ENCODE measurements at regions not wholly inside any gene's neighbourhood (a gene's known extent, or its start where the extent isn't known, plus 50 kb on each side); places are given as distances from the start of the nearest gene placed in this dataset.
"Not testable (repeated sequence)": the region's sequence is repeated elsewhere in the genome, so short reads cannot be mapped to it uniquely, and the experiment has no call there.

- H3K4me3 ChIP-seq: no peak overlapping the region
- 86 to 94% (median 91%) methylated on average over 11 of the region's 11 CpGs for WGBS, 3 donors
- no peaks in the 10 kb centered on the region for H3K9me3 ChIP-seq
- no peaks in the 10 kb centered on the region for H3K4me1 ChIP-seq (ENCODE audit: insufficient read depth)
- TF ChIP-seq POLR2A (IDR thresholded peaks at IDR 0.05) (no peak), EP300 (IDR thresholded peaks at IDR 0.05) (no peak), CTCF (IDR thresholded peaks at IDR 0.05) (no peak)
- DNase-seq: no peak
- H3K36me3 ChIP-seq: no peaks in the 10 kb centered on the region
- H3K27me3 ChIP-seq: no peaks in the 10 kb centered on the region
- H3K27ac ChIP-seq: no peak overlapping the region
- intact Hi-C loops (cut with DNase I): no loop called here
These were observed 339.8 kb upstream of the TNRC6C start for GRCh38 chr17:77618731-77619130.

- H3K36me3 ChIP-seq: no peaks in the 10 kb centered on the region
- H3K9me3 ChIP-seq: no peaks in the 10 kb centered on the region
- TF ChIP-seq POLR2A (IDR thresholded peaks at IDR 0.05) (no peak), EP300 (IDR thresholded peaks at IDR 0.05) (no peak), CTCF (IDR thresholded peaks at IDR 0.05) (no peak)
- DNase-seq: no peak
- no peak overlapping the region for H3K27ac ChIP-seq
- no peak overlapping the region for H3K4me3 ChIP-seq
- no peaks in the 10 kb centered on the region for H3K4me1 ChIP-seq (ENCODE audit: insufficient read depth)
- no peaks in the 10 kb centered on the region for H3K27me3 ChIP-seq
- WGBS, 3 donors: 84 to 88% (median 86%) methylated on average over 4 of the region's 4 CpGs
- intact Hi-C loops (cut with DNase I): no loop called here
These were observed 339.2 kb upstream of the TNRC6C start for GRCh38 chr17:77619326-77619725.

- intact Hi-C loops (cut with DNase I): no loop called here
- 62 to 73% (median 68%) methylated on average over 5 of the region's 5 CpGs for WGBS, 3 donors
- DNase-seq: no peak
- Histone ChIP-seq H3K36me3 (no peaks in the 10 kb centered on the region), H3K27ac (no peak overlapping the region), H3K4me3 (no peak overlapping the region), H3K9me3 (no peaks in the 10 kb centered on the region), H3K27me3 (no peaks in the 10 kb centered on the region), H3K4me1 (ENCODE audit: insufficient read depth) (no peaks in the 10 kb centered on the region)
- no peak for TF ChIP-seq CTCF (IDR thresholded peaks at IDR 0.05)
- no peak for TF ChIP-seq POLR2A (IDR thresholded peaks at IDR 0.05)
- no peak for TF ChIP-seq EP300 (IDR thresholded peaks at IDR 0.05)
These were observed 338.7 kb upstream of the TNRC6C start for GRCh38 chr17:77619851-77620250.

GRCh38 chr17:77620282-77620681 is 338.2 kb upstream of the TNRC6C start:
- intact Hi-C loops (cut with DNase I): no loop called here
- Histone ChIP-seq H3K4me3 (no peak overlapping the region), H3K27me3 (no peaks in the 10 kb centered on the region), H3K4me1 (ENCODE audit: insufficient read depth) (no peaks in the 10 kb centered on the region), H3K36me3 (no peaks in the 10 kb centered on the region), H3K9me3 (no peaks in the 10 kb centered on the region), H3K27ac (no peak overlapping the region)
- 75 to 76% (median 75%) methylated on average over 5 of the region's 5 CpGs for WGBS, 3 donors
- TF ChIP-seq EP300 (IDR thresholded peaks at IDR 0.05): no peak
- no peak for DNase-seq

GRCh38 chr17:77622084-77622483 is 336.4 kb upstream of the TNRC6C start:
- intact Hi-C loops (cut with DNase I); H3K36me3 ChIP-seq; H3K27me3 ChIP-seq; H3K9me3 ChIP-seq; H3K4me3 ChIP-seq; H3K27ac ChIP-seq; DNase-seq; H3K4me1 ChIP-seq (ENCODE audit: insufficient read depth): not testable (repeated sequence)
- 89 to 94% (median 93%) methylated on average over 6 of the region's 6 CpGs for WGBS, 3 donors

GRCh38 chr17:77622647-77623046 is 335.9 kb upstream of the TNRC6C start:
- 75 to 83% (median 76%) methylated on average over 4 of the region's 4 CpGs for WGBS, 3 donors
- TF ChIP-seq POLR2A (IDR thresholded peaks at IDR 0.05) (no peak), CTCF (IDR thresholded peaks at IDR 0.05) (no peak), EP300 (IDR thresholded peaks at IDR 0.05) (no peak)
- H3K27me3 ChIP-seq: no peaks in the 10 kb centered on the region
- no peaks in the 10 kb centered on the region for H3K4me1 ChIP-seq (ENCODE audit: insufficient read depth)
- H3K9me3 ChIP-seq: no peaks in the 10 kb centered on the region
- no peak overlapping the region for H3K27ac ChIP-seq
- no peak overlapping the region for H3K4me3 ChIP-seq
- intact Hi-C loops (cut with DNase I): no loop called here
- no peaks in the 10 kb centered on the region for H3K36me3 ChIP-seq
- no peak for DNase-seq

GRCh38 chr17:77623321-77623720 is 335.2 kb upstream of the TNRC6C start:
- H3K4me1 ChIP-seq (ENCODE audit: insufficient read depth); H3K4me3 ChIP-seq; DNase-seq; H3K36me3 ChIP-seq; H3K27me3 ChIP-seq; H3K9me3 ChIP-seq; intact Hi-C loops (cut with DNase I); H3K27ac ChIP-seq: not testable (repeated sequence)
- WGBS, 3 donors: 86 to 98% (median 92%) methylated on average over 10 of the region's 10 CpGs
